Tibial artery (tissue), 4 donors: ENCODE measurements at regions not wholly inside any gene's neighbourhood (a gene's known extent, or its start where the extent isn't known, plus 50 kb on each side); places are given as distances from the start of the nearest gene placed in this dataset.

Experiments used
- DNase-seq, 2 donors: peaks; one replicate each; pipeline ENCODE4 v3.0.0-alpha.2; 2019
- H3K27ac ChIP-seq, 2 donors: fragments of 200-600 bp; sonication (generic) in 1 of 2; 1 replicate in 1 of 2; 2 replicates in 1 of 2; pipeline ENCODE4 v1.5.1; 2018 to 2019; ENCODE audit warnings: mild to moderate bottlenecking in 1 of 2
- H3K27me3 ChIP-seq, 2 donors: fragments of 200-600 bp; sonication (generic) in 1 of 2; one replicate each; pipeline versions ENCODE4 v1.5.1 to v1.6.0; 2016 to 2019
- H3K36me3 ChIP-seq, 3 donors: fragments of 200-600 bp; sonication (generic) in 2 of 3; one replicate each; pipeline ENCODE4 v1.5.1; 2016 to 2019; ENCODE audit warnings: mild to moderate bottlenecking in 2 of 3
- H3K4me1 ChIP-seq, 4 donors: fragments of 200-600 bp; sonication (generic) in 2 of 4; 1 replicate in 3 of 4; 2 replicates in 1 of 4; pipeline ENCODE4 v1.5.1; 2016 to 2019
- H3K4me3 ChIP-seq, 2 donors: fragments of 200-600 bp; sonication (generic) in 1 of 2; 1 replicate in 1 of 2; 2 replicates in 1 of 2; pipeline ENCODE4 v1.5.1; 2018 to 2019; ENCODE audit warnings: mild to moderate bottlenecking in 2 of 2
- H3K9me3 ChIP-seq, 3 donors: fragments of 200-600 bp; sonication (generic) in 1 of 3; one replicate each; pipeline ENCODE4 v1.5.1; 2016 to 2019
- CTCF ChIP-seq, 2 experiments: fragments of 200-600 bp in 1 of 2; fragments of 450-650 bp in 1 of 2; IDR thresholded peaks; one replicate each; pipeline ENCODE4 v1.5.1; 2017 to 2019; ENCODE audit warnings: antibody characterized with exemption in 2 of 2, mild to moderate bottlenecking in 1 of 2, moderate library complexity in 1 of 2
- intact Hi-C: fragments of 100-400 bp; cut with DNase I; formaldehyde crosslinking; loops from one replicate; pipeline ENCODE4 v1.15.0; 2023; ENCODE audit warnings: low total_unique reads

GRCh38 chr4:133594390-133595207, 445.5 kb downstream of the PCDH10 start:
- Histone ChIP-seq H3K4me3 (no peak overlapping the region), H3K27ac (no peak overlapping the region), H3K27me3 (no peaks in the 10 kb centered on the region), H3K4me1 (no peaks in the 10 kb centered on the region), H3K9me3 (no peaks in the 10 kb centered on the region), H3K36me3 (no peaks in the 10 kb centered on the region)
- TF ChIP-seq CTCF (IDR thresholded peaks at IDR 0.05) = no peak
- DNase-seq = no peak
- intact Hi-C loops = no loop called here

GRCh38 chr4:133593764-133594163, 444.7 kb downstream of the PCDH10 start:
- Histone ChIP-seq H3K27ac (no peak overlapping the region), H3K27me3 (no peaks in the 10 kb centered on the region), H3K4me1 (no peaks in the 10 kb centered on the region), H3K4me3 (no peak overlapping the region), H3K9me3 (no peaks in the 10 kb centered on the region), H3K36me3 (no peaks in the 10 kb centered on the region)
- no peak for TF ChIP-seq CTCF (IDR thresholded peaks at IDR 0.05)
- DNase-seq = no peak
- intact Hi-C loops = no loop called here

- H3K4me1 ChIP-seq = no peaks in the 10 kb centered on the region
- H3K27me3 ChIP-seq = no peaks in the 10 kb centered on the region
- no peak overlapping the region for H3K27ac ChIP-seq
- H3K9me3 ChIP-seq = no peaks in the 10 kb centered on the region
- no peak overlapping the region for H3K4me3 ChIP-seq
- intact Hi-C loops = no loop called here
- TF ChIP-seq CTCF (IDR thresholded peaks at IDR 0.05) = no peak
- H3K36me3 ChIP-seq = no peaks in the 10 kb centered on the region
- DNase-seq = no peak
These were observed 443.5 kb downstream of the PCDH10 start for GRCh38 chr4:133592591-133592990.

GRCh38 chr4:133592106-133592505, 443.0 kb downstream of the PCDH10 start:
- Histone ChIP-seq H3K27me3 (no peaks in the 10 kb centered on the region), H3K27ac (no peak overlapping the region), H3K4me1 (no peaks in the 10 kb centered on the region), H3K36me3 (no peaks in the 10 kb centered on the region), H3K4me3 (no peak overlapping the region), H3K9me3 (no peaks in the 10 kb centered on the region)
- intact Hi-C loops = no loop called here
- no peak for TF ChIP-seq CTCF (IDR thresholded peaks at IDR 0.05)
- no peak for DNase-seq

GRCh38 chr4:133588306-133588705, 439.2 kb downstream of the PCDH10 start:
- no peak for TF ChIP-seq CTCF (IDR thresholded peaks at IDR 0.05)
- DNase-seq = no peak
- intact Hi-C loops = no loop called here
- Histone ChIP-seq H3K36me3 (no peaks in the 10 kb centered on the region), H3K4me3 (no peak overlapping the region), H3K4me1 (no peaks in the 10 kb centered on the region), H3K27me3 (no peaks in the 10 kb centered on the region), H3K9me3 (peaks cover 0 to 7% (median 5%) of the 10 kb centered on the region in 3 donors), H3K27ac (no peak overlapping the region)
